ENCODE measurements at regions not wholly inside any gene's neighbourhood (a gene's known extent, or its start where the extent isn't known, plus 50 kb on each side); places are given as distances from the start of the nearest gene placed in this dataset.

GRCh38 chr14:65252482-65253255 lies 150.4 kb upstream of the MAX start:
- Histone ChIP-seq H3K27ac (ENCODE audit: low read length) (no peak overlapping the region), H3K4me3 (ENCODE audit: low read length) (no peak overlapping the region), H3F3A (ENCODE audit: low read length, unreplicated experiment) (no peaks in the 10 kb centered on the region), H3K4me1 (ENCODE audit: insufficient read depth, low read length) (peaks cover 46% of the 10 kb centered on the region), H3K27me3 (ENCODE audit: low read length) (no peaks in the 10 kb centered on the region), H2AFZ (ENCODE audit: low read length) (no peak overlapping the region), H3K9me3 (ENCODE audit: low read length) (no peaks in the 10 kb centered on the region), H3K9ac (ENCODE audit: low read length) (no peak overlapping the region), H3K9me2 (replicated peaks; ENCODE audit: low read length) (no peaks in the 10 kb centered on the region), H3K36me3 (ENCODE audit: low read depth, low read length) (no peaks in the 10 kb centered on the region; the same call in 1 of the 2 replicates), H4K20me1 (ENCODE audit: low read length) (no peaks in the 10 kb centered on the region), H3K79me2 (ENCODE audit: low read length) (0 out of 2 replicates have a peak, but pooled peaks cover 9% of the 10 kb centered on the region), H3K4me2 (ENCODE audit: low read length) (no peak overlapping the region)
- POLR2A ChIA-PET (ENCODE audit: unreplicated experiment) = no interaction called here
- TF ChIP-seq, protein P1, sequence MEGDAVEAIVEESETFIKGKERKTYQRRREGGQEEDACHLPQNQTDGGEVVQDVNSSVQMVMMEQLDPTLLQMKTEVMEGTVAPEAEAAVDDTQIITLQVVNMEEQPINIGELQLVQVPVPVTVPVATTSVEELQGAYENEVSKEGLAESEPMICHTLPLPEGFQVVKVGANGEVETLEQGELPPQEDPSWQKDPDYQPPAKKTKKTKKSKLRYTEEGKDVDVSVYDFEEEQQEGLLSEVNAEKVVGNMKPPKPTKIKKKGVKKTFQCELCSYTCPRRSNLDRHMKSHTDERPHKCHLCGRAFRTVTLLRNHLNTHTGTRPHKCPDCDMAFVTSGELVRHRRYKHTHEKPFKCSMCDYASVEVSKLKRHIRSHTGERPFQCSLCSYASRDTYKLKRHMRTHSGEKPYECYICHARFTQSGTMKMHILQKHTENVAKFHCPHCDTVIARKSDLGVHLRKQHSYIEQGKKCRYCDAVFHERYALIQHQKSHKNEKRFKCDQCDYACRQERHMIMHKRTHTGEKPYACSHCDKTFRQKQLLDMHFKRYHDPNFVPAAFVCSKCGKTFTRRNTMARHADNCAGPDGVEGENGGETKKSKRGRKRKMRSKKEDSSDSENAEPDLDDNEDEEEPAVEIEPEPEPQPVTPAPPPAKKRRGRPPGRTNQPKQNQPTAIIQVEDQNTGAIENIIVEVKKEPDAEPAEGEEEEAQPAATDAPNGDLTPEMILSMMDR (conservative IDR thresholded peaks at IDR 0.05; ENCODE audit: low read depth, low read length) = no peak
- TF ChIP-seq EZH2phosphoT487 (IDR thresholded peaks at IDR 0.05; ENCODE audit: borderline replicate concordance, low read length) (no peak), EZH2 (IDR thresholded peaks at IDR 0.05; ENCODE audit: low read length, unreplicated experiment) (no peak)
- intact Hi-C loops (cut with micrococcal nuclease) = no loop called here
- no peak for ATAC-seq
- peak; percentile 33 for DNase-seq
- CTCF ChIA-PET = no interaction called here
- no TSS peak for BruUV-seq (replicated peaks)

- Histone ChIP-seq H3K4me3 (ENCODE audit: low read length) (peak overlapping the region; percentile 34), H3K27me3 (ENCODE audit: low read length) (no peaks in the 10 kb centered on the region), H3K9me2 (replicated peaks; ENCODE audit: low read length) (no peaks in the 10 kb centered on the region), H3K79me2 (ENCODE audit: low read length) (0 out of 2 replicates have a peak, but pooled peaks cover 9% of the 10 kb centered on the region), H3K4me2 (ENCODE audit: low read length) (peak overlapping the region; percentile 75), H2AFZ (ENCODE audit: low read length) (peak overlapping the region; percentile 36), H3K4me1 (ENCODE audit: insufficient read depth, low read length) (peaks cover 58% of the 10 kb centered on the region), H3K9me3 (ENCODE audit: low read length) (0 out of 2 replicates have a peak, but pooled peaks cover 3% of the 10 kb centered on the region), H3K9ac (ENCODE audit: low read length) (peak overlapping the region; percentile 81), H3K27ac (ENCODE audit: low read length) (peak overlapping the region; percentile 96), H3K36me3 (ENCODE audit: low read depth, low read length) (peaks cover 4% of the 10 kb centered on the region; the same call in 1 of the 2 replicates), H3F3A (ENCODE audit: low read length, unreplicated experiment) (no peaks in the 10 kb centered on the region), H4K20me1 (ENCODE audit: low read length) (no peaks in the 10 kb centered on the region)
- TF ChIP-seq, protein P1 (conservative IDR thresholded peaks at IDR 0.05; ENCODE audit: low read depth, low read length) = no peak
- TF ChIP-seq EZH2 (IDR thresholded peaks at IDR 0.05; ENCODE audit: low read length, unreplicated experiment) (no peak), EZH2phosphoT487 (IDR thresholded peaks at IDR 0.05; ENCODE audit: borderline replicate concordance, low read length) (no peak)
- DNase-seq (peak; percentile 96), ATAC-seq (peak; percentile 75)
- TSS peak; percentile 21 for BruUV-seq (replicated peaks)
- CTCF ChIA-PET = interaction anchor here (0.7 to 1.0 kb wide), 2 partner anchors 8 to 157 kb away, joined by 3 to 7 read pairs; no protein-coding TSS in a partner anchor
- intact Hi-C loops (cut with micrococcal nuclease) = loop anchor here (1.0 to 2.0 kb wide), 6 partner anchors 23 to 157 kb away; partner anchors contain the start of gene FUT8
- POLR2A ChIA-PET (ENCODE audit: unreplicated experiment) = interaction anchor here (0.7 to 0.8 kb wide), 2 partner anchors 157 to 355 kb away, joined by 3 read pairs; no protein-coding TSS in a partner anchor
Observed at GRCh38 chr14:65255029-65255545, 152.8 kb upstream of the MAX start.
